C4-2B (cell line): ENCODE measurements at regions not wholly inside any gene's neighbourhood (a gene's known extent, or its start where the extent isn't known, plus 50 kb on each side); places are given as distances from the start of the nearest gene placed in this dataset.

ENCODE experiments used
- ZFX ChIP-seq: fragments of 450-650 bp; IDR thresholded peaks from 2 replicates; pipeline ENCODE4 v1.6.1; 2017
- TF ChIP-seq, protein P1 (sequence below): fragments of 450-650 bp; conservative IDR thresholded peaks from 2 replicates; pipeline ENCODE4 v1.5.1; 2017; ENCODE audit warnings: mild to moderate bottlenecking

DNA sequence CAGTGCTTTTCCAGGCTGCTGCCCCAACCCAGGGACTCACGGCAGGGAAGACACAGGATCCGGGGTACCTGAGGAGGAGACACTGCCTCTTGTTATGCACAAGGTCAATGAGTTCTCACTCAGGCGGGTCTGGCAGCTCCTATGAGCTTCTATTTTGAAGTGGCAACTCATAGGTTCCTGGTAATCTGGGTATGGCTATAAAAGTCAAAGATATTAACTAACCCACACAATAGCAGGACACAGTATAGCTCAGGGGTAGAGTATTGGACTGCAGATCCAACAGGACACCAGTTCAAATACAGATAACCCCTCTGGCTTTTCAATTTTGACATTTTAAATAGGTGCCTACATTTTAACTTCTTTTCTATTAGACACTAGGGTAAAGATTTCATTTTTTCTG, 130.3 kb upstream of the ZNF746 start:
- TF ChIP-seq, protein P1, sequence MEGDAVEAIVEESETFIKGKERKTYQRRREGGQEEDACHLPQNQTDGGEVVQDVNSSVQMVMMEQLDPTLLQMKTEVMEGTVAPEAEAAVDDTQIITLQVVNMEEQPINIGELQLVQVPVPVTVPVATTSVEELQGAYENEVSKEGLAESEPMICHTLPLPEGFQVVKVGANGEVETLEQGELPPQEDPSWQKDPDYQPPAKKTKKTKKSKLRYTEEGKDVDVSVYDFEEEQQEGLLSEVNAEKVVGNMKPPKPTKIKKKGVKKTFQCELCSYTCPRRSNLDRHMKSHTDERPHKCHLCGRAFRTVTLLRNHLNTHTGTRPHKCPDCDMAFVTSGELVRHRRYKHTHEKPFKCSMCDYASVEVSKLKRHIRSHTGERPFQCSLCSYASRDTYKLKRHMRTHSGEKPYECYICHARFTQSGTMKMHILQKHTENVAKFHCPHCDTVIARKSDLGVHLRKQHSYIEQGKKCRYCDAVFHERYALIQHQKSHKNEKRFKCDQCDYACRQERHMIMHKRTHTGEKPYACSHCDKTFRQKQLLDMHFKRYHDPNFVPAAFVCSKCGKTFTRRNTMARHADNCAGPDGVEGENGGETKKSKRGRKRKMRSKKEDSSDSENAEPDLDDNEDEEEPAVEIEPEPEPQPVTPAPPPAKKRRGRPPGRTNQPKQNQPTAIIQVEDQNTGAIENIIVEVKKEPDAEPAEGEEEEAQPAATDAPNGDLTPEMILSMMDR = no peak
- no peak for TF ChIP-seq ZFX
